ENCODE measurements at regions not wholly inside any gene's neighbourhood (a gene's known extent, or its start where the extent isn't known, plus 50 kb on each side); places are given as distances from the start of the nearest gene placed in this dataset.
A peak's percentile ranks its signal among the peaks of the same experiment; 100 is the strongest.
"Not testable (repeated sequence)": the region's sequence is repeated elsewhere in the genome, so short reads cannot be mapped to it uniquely, and the experiment has no call there.

GRCh38 chr5:142222225-142222865, 102.5 kb downstream of the SPRY4 start:
- DNase-seq (ENCODE audit: low spot score) = no peak

GRCh38 chr5:142221091-142221860, 103.5 kb downstream of the SPRY4 start:
- no peak for DNase-seq (ENCODE audit: low spot score)

- DNase-seq (ENCODE audit: low spot score) = no peak
Observed at GRCh38 chr5:142219146-142219545, 105.7 kb downstream of the SPRY4 start.

- no peak for DNase-seq (ENCODE audit: low spot score)
Observed at GRCh38 chr5:142216931-142217330, 107.9 kb downstream of the SPRY4 start.

GRCh38 chr5:142215915-142216681, 107.5 kb downstream of the NDFIP1 start:
- peak; percentile 99 for DNase-seq (ENCODE audit: low spot score)

- no peak for DNase-seq (ENCODE audit: low spot score)
Observed at GRCh38 chr5:142213077-142213476, 104.5 kb downstream of the NDFIP1 start.

- DNase-seq (ENCODE audit: low spot score) = no peak
Observed at GRCh38 chr5:142211918-142212317, 103.3 kb downstream of the NDFIP1 start.

GRCh38 chr5:142210864-142211412, 102.4 kb downstream of the NDFIP1 start:
- DNase-seq (ENCODE audit: low spot score) = no peak

GRCh38 chr5:142210011-142210410, 101.4 kb downstream of the NDFIP1 start:
- no peak for DNase-seq (ENCODE audit: low spot score)

- DNase-seq (ENCODE audit: low spot score) = no peak
Observed at GRCh38 chr5:142208777-142209312, 100.3 kb downstream of the NDFIP1 start.

GRCh38 chr5:142208244-142208643, 99.7 kb downstream of the NDFIP1 start:
- not testable (repeated sequence) for DNase-seq (ENCODE audit: low spot score)

- no peak for DNase-seq (ENCODE audit: low spot score)
Observed at GRCh38 chr5:142206801-142207200, 98.2 kb downstream of the NDFIP1 start.

- no peak for DNase-seq (ENCODE audit: low spot score)
Observed at GRCh38 chr5:142204219-142204618, 95.6 kb downstream of the NDFIP1 start.

All from A172 (cell line).